GM19351 (cell line): ENCODE measurements at regions not wholly inside any gene's neighbourhood (a gene's known extent, or its start where the extent isn't known, plus 50 kb on each side); places are given as distances from the start of the nearest gene placed in this dataset.

Experiments used
- ATAC-seq: cut with Tn5 transposase; IDR thresholded peaks from one replicate; pipeline ENCODE4 v1.9.1; 2021; ENCODE audit warnings: mild to moderate bottlenecking, moderate library complexity; ENCODE audit not compliant: unreplicated experiment

- ATAC-seq = no peak
Measured at GRCh38 chr12:96131230-96131788, 62.9 kb upstream of the ELK3 start.

- no peak for ATAC-seq
Measured at GRCh38 chr12:96132819-96133218, 61.4 kb upstream of the ELK3 start.

DNA sequence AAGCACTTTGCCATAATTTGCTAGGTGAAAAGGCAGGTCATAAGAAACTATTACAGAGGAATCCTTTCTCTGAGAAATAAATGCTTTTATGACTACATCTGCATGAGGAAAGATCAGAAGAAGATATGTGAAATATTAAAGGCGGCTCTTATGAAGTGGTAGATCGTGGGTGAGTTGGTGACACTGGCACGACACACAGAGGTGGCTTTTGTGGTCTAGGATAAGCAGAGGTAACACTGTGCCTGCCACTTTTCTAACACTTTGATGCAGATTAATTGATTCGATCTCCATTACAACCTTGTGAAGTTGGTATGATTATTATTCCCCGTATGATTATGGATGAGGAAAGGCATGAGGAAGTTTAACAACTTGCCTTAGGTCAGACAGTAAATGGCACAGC is 60.0 kb upstream of the ELK3 start:
- ATAC-seq = no peak

- no peak for ATAC-seq
Measured at GRCh38 chr12:96136161-96136560, 58.0 kb upstream of the ELK3 start.

DNA sequence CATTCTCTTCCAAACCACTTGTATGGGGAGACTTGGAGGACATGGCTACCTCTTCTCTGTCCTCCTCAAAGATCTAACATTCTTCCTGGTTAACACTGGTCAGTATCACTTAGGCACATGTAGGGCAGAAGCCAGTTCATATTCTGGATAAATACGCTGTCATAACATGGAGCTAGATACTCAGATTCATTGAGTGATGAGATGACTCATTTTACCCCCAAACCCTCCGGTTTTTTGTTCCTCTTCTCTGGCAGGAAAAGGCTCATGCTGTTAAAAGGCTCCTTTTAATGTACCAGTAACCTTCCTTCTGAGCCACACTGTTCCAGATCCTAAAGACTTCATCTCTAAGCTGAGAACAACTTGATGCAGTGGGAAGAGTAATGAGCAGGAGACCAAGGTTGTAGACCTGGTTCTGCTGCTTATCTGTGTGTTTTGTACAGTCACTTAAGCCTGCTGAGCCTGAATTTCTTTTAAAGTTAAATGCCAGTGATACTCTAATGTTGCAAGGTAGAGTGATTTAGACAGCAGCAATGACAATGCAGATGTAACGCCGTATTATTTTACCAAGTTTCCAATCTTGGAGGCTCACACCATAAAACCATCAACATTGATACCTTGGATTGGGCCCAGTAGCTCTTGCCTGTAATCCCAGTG is 57.3 kb upstream of the ELK3 start:
- ATAC-seq = no peak

DNA sequence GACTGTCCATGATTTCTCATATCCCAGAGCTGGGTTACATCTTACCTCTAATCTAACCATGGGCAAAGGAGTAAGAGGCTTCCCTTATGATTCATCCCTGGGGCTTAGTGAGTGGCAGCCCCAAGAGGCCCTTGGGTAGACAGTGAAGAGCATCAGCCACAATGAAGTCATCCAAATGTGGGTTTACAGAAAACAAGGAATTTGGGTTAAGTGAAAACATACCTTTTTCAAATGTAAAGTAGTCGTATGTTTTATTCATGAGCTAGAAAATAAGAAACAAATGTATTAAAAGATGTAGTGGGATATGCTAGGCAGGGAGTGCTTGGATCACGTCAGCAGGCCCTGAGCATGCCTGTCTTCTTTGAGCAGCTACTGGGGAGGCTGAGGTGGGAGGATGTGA is 54.0 kb upstream of the ELK3 start:
- ATAC-seq = no peak

GRCh38 chr12:96141216-96141912 is 52.8 kb upstream of the ELK3 start:
- ATAC-seq = no peak

- no peak for ATAC-seq
Measured at GRCh38 chr12:96143392-96143791, 50.8 kb upstream of the ELK3 start.

DNA sequence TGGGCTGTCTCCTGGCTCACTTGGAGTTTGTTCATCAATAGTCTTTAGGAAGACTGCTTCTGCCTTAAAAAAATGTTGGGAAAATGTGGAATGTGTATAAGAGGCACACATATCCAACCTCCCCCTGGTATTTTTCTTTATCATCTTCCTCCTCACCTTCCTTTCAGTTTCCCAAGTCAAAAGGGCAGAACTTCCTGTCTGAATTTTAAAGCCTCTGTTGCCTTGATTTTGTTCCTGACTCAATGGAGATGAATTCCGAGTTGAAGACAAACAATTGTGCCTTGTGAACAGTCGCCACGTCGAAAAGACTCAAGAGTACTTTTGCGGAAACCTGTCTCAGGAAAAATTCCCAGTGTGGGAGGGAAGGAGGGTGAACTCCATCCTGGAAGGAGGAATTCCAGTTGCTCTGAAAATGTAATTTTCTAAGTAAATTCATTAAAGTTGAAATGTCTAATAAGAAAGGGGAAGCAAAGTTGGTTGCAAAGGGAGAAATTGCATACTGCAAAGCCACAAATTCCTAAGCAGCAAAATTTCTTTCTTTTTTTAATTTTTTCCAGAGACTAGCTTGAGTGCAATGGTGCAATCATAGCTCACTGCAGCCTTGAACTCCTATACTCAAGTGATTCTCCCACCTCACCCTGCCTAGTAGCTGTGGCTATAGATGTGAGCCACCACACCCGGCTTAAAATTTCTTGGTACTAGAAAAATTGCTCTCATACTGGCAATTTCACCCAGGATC is 50.2 kb upstream of the ELK3 start:
- ATAC-seq = no peak
